IMR-90 (cell line): ENCODE measurements at regions not wholly inside any gene's neighbourhood (a gene's known extent, or its start where the extent isn't known, plus 50 kb on each side); places are given as distances from the start of the nearest gene placed in this dataset.

Source experiments
- CEBPB ChIP-seq: IDR thresholded peaks from 2 replicates; pipeline ENCODE4 v1.6.1; 2012; ENCODE audit warnings: low read depth, low read length, improper control_type of control experiment
- CHD1 ChIP-seq: IDR thresholded peaks from 2 replicates; pipeline ENCODE4 v1.6.1; 2012; ENCODE audit warnings: low read depth, low read length, improper control_type of control experiment
- FOS ChIP-seq: fragments of 150-350 bp; IDR thresholded peaks from 2 replicates; pipeline ENCODE4 v1.6.1; 2016; ENCODE audit warnings: low read depth, low read length
- MAFK ChIP-seq: IDR thresholded peaks from 2 replicates; pipeline ENCODE4 v1.6.1; 2012; ENCODE audit warnings: low read depth, low read length, improper control_type of control experiment
- NFE2L2 ChIP-seq: fragments of 150-350 bp; IDR thresholded peaks from 2 replicates; pipeline ENCODE4 v1.6.1; 2016; ENCODE audit warnings: low read depth, mild to moderate bottlenecking, low read length
- POLR2A ChIP-seq: IDR thresholded peaks from 2 replicates; pipeline ENCODE4 v1.6.1; 2012; ENCODE audit warnings: mild to moderate bottlenecking, low read depth, low read length
- RAD21 ChIP-seq: IDR thresholded peaks from 2 replicates; pipeline ENCODE4 v1.6.1; 2012; ENCODE audit warnings: low read length, improper control_type of control experiment
- RCOR1 ChIP-seq: IDR thresholded peaks from 2 replicates; pipeline ENCODE4 v1.6.1; 2012; ENCODE audit warnings: mild to moderate bottlenecking, low read length, improper control_type of control experiment; ENCODE audit not compliant: insufficient replicate concordance
- RFX5 ChIP-seq: IDR thresholded peaks from 2 replicates; pipeline ENCODE4 v1.8.0; 2012; ENCODE audit warnings: low read depth, mild to moderate bottlenecking, low read length, moderate library complexity
- SMC3 ChIP-seq: fragments of 150-350 bp; IDR thresholded peaks from 2 replicates; pipeline ENCODE4 v1.6.1; 2016; ENCODE audit warnings: low read depth, mild to moderate bottlenecking, antibody characterized with exemption, low read length, moderate library complexity
- TF ChIP-seq, protein P1 (sequence below): conservative IDR thresholded peaks from 2 replicates; pipeline ENCODE4 v1.5.1; 2012; ENCODE audit warnings: mild to moderate bottlenecking, low read depth, low read length, improper control_type of control experiment

DNA sequence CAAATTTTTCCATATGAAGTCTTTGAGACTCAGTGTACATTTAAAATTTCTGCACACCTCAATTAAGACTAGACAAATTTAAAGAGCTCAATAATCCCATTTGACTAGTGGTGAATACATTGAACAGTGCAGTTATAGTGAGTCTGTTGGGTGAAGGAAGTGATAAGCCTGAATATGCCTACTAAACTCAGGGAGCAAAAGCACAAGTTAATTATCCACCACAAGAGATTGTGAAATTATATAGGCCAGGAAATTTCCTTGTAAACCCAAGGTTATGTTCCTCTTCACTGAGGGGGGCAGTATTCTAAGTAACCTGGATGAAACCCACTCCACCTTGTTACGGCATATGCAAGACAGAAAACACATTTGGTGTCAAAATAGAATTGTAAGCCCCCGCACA, 612.9 kb upstream of the DAB2 start:
- TF ChIP-seq, protein P1, sequence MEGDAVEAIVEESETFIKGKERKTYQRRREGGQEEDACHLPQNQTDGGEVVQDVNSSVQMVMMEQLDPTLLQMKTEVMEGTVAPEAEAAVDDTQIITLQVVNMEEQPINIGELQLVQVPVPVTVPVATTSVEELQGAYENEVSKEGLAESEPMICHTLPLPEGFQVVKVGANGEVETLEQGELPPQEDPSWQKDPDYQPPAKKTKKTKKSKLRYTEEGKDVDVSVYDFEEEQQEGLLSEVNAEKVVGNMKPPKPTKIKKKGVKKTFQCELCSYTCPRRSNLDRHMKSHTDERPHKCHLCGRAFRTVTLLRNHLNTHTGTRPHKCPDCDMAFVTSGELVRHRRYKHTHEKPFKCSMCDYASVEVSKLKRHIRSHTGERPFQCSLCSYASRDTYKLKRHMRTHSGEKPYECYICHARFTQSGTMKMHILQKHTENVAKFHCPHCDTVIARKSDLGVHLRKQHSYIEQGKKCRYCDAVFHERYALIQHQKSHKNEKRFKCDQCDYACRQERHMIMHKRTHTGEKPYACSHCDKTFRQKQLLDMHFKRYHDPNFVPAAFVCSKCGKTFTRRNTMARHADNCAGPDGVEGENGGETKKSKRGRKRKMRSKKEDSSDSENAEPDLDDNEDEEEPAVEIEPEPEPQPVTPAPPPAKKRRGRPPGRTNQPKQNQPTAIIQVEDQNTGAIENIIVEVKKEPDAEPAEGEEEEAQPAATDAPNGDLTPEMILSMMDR, result no peak
- TF ChIP-seq POLR2A (no peak), CHD1 (no peak), RFX5 (no peak), NFE2L2 (no peak), SMC3 (no peak), FOS (no peak), MAFK (no peak), RCOR1 (no peak), RAD21 (no peak), CEBPB (no peak)
